ENCODE measurements at regions not wholly inside any gene's neighbourhood (a gene's known extent, or its start where the extent isn't known, plus 50 kb on each side); places are given as distances from the start of the nearest gene placed in this dataset.

DNA sequence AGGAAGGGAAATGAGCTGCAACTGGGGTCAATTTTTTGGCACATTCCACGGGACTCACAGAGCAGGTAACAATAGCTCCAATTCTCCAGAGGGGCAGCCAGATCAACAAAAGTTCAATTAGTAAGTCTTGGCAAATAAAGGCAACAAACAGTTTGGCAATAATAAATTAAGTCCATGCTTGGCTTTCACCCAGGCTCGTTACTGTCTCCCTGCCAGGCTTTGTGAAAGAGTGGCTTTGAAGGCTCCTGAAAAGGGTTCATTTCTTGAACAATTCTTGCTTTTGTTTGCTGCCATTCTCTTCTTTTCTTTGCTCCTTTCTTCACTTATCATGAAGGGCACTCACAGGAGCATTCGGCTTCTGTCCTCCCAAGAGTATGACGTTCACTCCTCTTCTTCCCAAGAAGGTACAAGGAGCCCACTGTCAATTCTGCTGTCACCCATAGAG lies 123.3 kb downstream of the APIP start:
- Histone ChIP-seq H3K27me3 (ENCODE audit: insufficient read depth) (no peaks in the 10 kb centered on the region; the same call in 1 of the 2 replicates), H3K4me1 (ENCODE audit: control insufficient read depth in 1 of 2, insufficient read depth in 2 of 2, low read depth in 1 of 2, low read length in 1 of 2) (no peaks in the 10 kb centered on the region), H3K79me2 (ENCODE audit: insufficient read depth) (no peaks in the 10 kb centered on the region), H3F3A (replicated peaks; ENCODE audit: insufficient read depth) (no peaks in the 10 kb centered on the region), H3K4me2 (no peak overlapping the region), H3K4me3 (ENCODE audit: low read depth in 2 of 2, low read length in 1 of 2) (no peak overlapping the region), H3K27ac (ENCODE audit: low read depth in 2 of 2, low read length in 1 of 2) (no peak overlapping the region), H2AFZ (ENCODE audit: low read depth) (no peak overlapping the region), H3K9me2 (no peaks in the 10 kb centered on the region), H3K9me3 (no peaks in the 10 kb centered on the region), H4K20me1 (ENCODE audit: insufficient read depth) (no peaks in the 10 kb centered on the region), H3K9ac (no peak overlapping the region), H3K36me3 (replicated peaks in 1 of 2; ENCODE audit: control insufficient read depth in 1 of 2, insufficient read depth in 2 of 2, low read length in 1 of 2) (no peaks in the 10 kb centered on the region)
- WGBS (ENCODE audit: low lambda C conversion rate): 43% methylated on average over 4 of the region's 4 CpGs
- ChIA-PET CTCF (interaction anchor here (1.2 to 1.4 kb wide), 2 partner anchors 18 to 22 kb away, joined by 3 read pairs; no protein-coding TSS in a partner anchor), POLR2A (no interaction called here)
- TF ChIP-seq FOXM1 (IDR thresholded peaks at IDR 0.05; ENCODE audit: low read depth) (no peak), POLR2AphosphoS5 (IDR thresholded peaks at IDR 0.05; ENCODE audit: low read depth, low read length) (no peak), MEF2A (IDR thresholded peaks at IDR 0.05; ENCODE audit: borderline replicate concordance, low read depth) (no peak), GATA2 (CRISPR knock-in tag; IDR thresholded peaks at IDR 0.05) (no peak), TCF12 (IDR thresholded peaks at IDR 0.05) (no peak), NRF1 (IDR thresholded peaks at IDR 0.05; ENCODE audit: low read depth, low read length) (no peak), MXI1 (IDR thresholded peaks at IDR 0.05; ENCODE audit: low read depth, low read length) (no peak), NFIC (IDR thresholded peaks at IDR 0.05; ENCODE audit: borderline replicate concordance) (no peak), IRF3 (IDR thresholded peaks at IDR 0.05; ENCODE audit: low read depth, low read length) (no peak), USF2 (IDR thresholded peaks at IDR 0.05; ENCODE audit: borderline replicate concordance, low read depth, low read length) (no peak), RFX5 (IDR thresholded peaks at IDR 0.05; ENCODE audit: low read length) (no peak), RCOR1 (IDR thresholded peaks at IDR 0.05; ENCODE audit: low read length) (no peak), RXRA (IDR thresholded peaks at IDR 0.05; ENCODE audit: borderline replicate concordance, low read depth) (no peak), USF1 (IDR thresholded peaks at IDR 0.05; ENCODE audit: borderline replicate concordance, low read depth) (no peak), JUND (IDR thresholded peaks at IDR 0.05) (no peak)
- TF ChIP-seq, protein P1, sequence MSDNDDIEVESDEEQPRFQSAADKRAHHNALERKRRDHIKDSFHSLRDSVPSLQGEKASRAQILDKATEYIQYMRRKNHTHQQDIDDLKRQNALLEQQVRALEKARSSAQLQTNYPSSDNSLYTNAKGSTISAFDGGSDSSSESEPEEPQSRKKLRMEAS (IDR thresholded peaks at IDR 0.05; ENCODE audit: low read depth): no peak
- no peak for DNase-seq
